Stimulated activated memory B cell treated with anti-CD40 and anti-IgM and Interleukin-4, amounts not matched to agents 10 μg/mL and 1 μg/mL and 100 μg/mL, for 72 hours (primary cell): ENCODE measurements at regions not wholly inside any gene's neighbourhood (a gene's known extent, or its start where the extent isn't known, plus 50 kb on each side); places are given as distances from the start of the nearest gene placed in this dataset.
A peak's percentile ranks its signal among the peaks of the same experiment; 100 is the strongest.
"Not testable (repeated sequence)": the region's sequence is repeated elsewhere in the genome, so short reads cannot be mapped to it uniquely, and the experiment has no call there.

Experiments
- ATAC-seq: fragments of 150-1000 bp; cut with Tn5 transposase; 2 replicates; pipeline ENCODE4 v1.10.0; 2021
- H3K27ac Mint-ChIP-seq: one replicate; pipeline ENCODE4 v1.8.0; 2022; ENCODE audit warnings: mild to moderate bottlenecking, mixed read lengths
- H3K27me3 Mint-ChIP-seq: one replicate; pipeline ENCODE4 v1.8.0; 2022; ENCODE audit warnings: mixed read lengths
- H3K36me3 Mint-ChIP-seq: one replicate; pipeline ENCODE4 v1.8.0; 2022; ENCODE audit warnings: mixed read lengths
- H3K4me1 Mint-ChIP-seq: one replicate; pipeline ENCODE4 v1.8.0; 2022; ENCODE audit warnings: mixed read lengths
- H3K4me3 Mint-ChIP-seq: one replicate; pipeline ENCODE4 v1.8.0; 2022; ENCODE audit warnings: mild to moderate bottlenecking, moderate library complexity, mixed read lengths
- H3K9me3 Mint-ChIP-seq: one replicate; pipeline ENCODE4 v1.8.0; 2022; ENCODE audit warnings: mixed read lengths

GRCh38 chr6:130613176-130613575, 214.0 kb upstream of the SMLR1 start:
- peaks cover 6% of the 10 kb centered on the region for H3K9me3 Mint-ChIP-seq
- no peak overlapping the region for H3K4me3 Mint-ChIP-seq
- H3K36me3 Mint-ChIP-seq = no peaks in the 10 kb centered on the region
- ATAC-seq = no peak
- no peaks in the 10 kb centered on the region for H3K27me3 Mint-ChIP-seq
- H3K27ac Mint-ChIP-seq = no peak overlapping the region
- H3K4me1 Mint-ChIP-seq = no peaks in the 10 kb centered on the region

GRCh38 chr6:130615816-130616215, 211.4 kb upstream of the SMLR1 start:
- H3K4me3 Mint-ChIP-seq = no peak overlapping the region
- ATAC-seq = no peak
- H3K9me3 Mint-ChIP-seq = peaks cover 2% of the 10 kb centered on the region
- no peaks in the 10 kb centered on the region for H3K27me3 Mint-ChIP-seq
- no peaks in the 10 kb centered on the region for H3K36me3 Mint-ChIP-seq
- no peaks in the 10 kb centered on the region for H3K4me1 Mint-ChIP-seq
- no peak overlapping the region for H3K27ac Mint-ChIP-seq

GRCh38 chr6:130617658-130618057, 209.5 kb upstream of the SMLR1 start:
- no peaks in the 10 kb centered on the region for H3K4me1 Mint-ChIP-seq

GRCh38 chr6:130618806-130619205, 208.4 kb upstream of the SMLR1 start:
- H3K36me3 Mint-ChIP-seq, H3K27ac Mint-ChIP-seq, H3K4me1 Mint-ChIP-seq, H3K4me3 Mint-ChIP-seq, H3K27me3 Mint-ChIP-seq, ATAC-seq: not testable (repeated sequence)
- peaks cover 14% of the 10 kb centered on the region for H3K9me3 Mint-ChIP-seq

More at GRCh38 chr6:130617658-130618057, 209.5 kb upstream of the SMLR1 start:
- ATAC-seq = no peak
- Mint-ChIP-seq H3K4me3 (no peak overlapping the region), H3K27ac (no peak overlapping the region), H3K9me3 (peaks cover 3% of the 10 kb centered on the region), H3K36me3 (no peaks in the 10 kb centered on the region), H3K27me3 (no peaks in the 10 kb centered on the region)

- Mint-ChIP-seq H3K27ac (no peak overlapping the region), H3K4me3 (no peak overlapping the region), H3K27me3 (no peaks in the 10 kb centered on the region), H3K36me3 (peaks cover 7% of the 10 kb centered on the region), H3K9me3 (peaks cover 14% of the 10 kb centered on the region), H3K4me1 (no peaks in the 10 kb centered on the region)
- no peak for ATAC-seq
Observed at GRCh38 chr6:130620338-130620781, 206.8 kb upstream of the SMLR1 start.

GRCh38 chr6:130622142-130622541, 205.1 kb upstream of the SMLR1 start:
- no peak overlapping the region for H3K4me3 Mint-ChIP-seq
- H3K27ac Mint-ChIP-seq = no peak overlapping the region
- H3K9me3 Mint-ChIP-seq = peaks cover 11% of the 10 kb centered on the region
- H3K36me3 Mint-ChIP-seq = peaks cover 7% of the 10 kb centered on the region
- H3K27me3 Mint-ChIP-seq = no peaks in the 10 kb centered on the region
- peak; percentile 59 for ATAC-seq
- H3K4me1 Mint-ChIP-seq = no peaks in the 10 kb centered on the region

- no peaks in the 10 kb centered on the region for H3K27me3 Mint-ChIP-seq
- no peaks in the 10 kb centered on the region for H3K4me1 Mint-ChIP-seq
- peaks cover 7% of the 10 kb centered on the region for H3K36me3 Mint-ChIP-seq
- no peak overlapping the region for H3K4me3 Mint-ChIP-seq
- H3K9me3 Mint-ChIP-seq = peaks cover 11% of the 10 kb centered on the region
- ATAC-seq = no peak
- no peak overlapping the region for H3K27ac Mint-ChIP-seq
Observed at GRCh38 chr6:130624046-130624445, 203.2 kb upstream of the SMLR1 start.

GRCh38 chr6:130625825-130626527, 201.2 kb upstream of the SMLR1 start:
- Mint-ChIP-seq H3K9me3 (peaks cover 11% of the 10 kb centered on the region), H3K36me3 (peaks cover 7% of the 10 kb centered on the region), H3K4me1 (no peaks in the 10 kb centered on the region), H3K4me3 (no peak overlapping the region), H3K27ac (no peak overlapping the region), H3K27me3 (no peaks in the 10 kb centered on the region)
- ATAC-seq = peak; percentile 73

GRCh38 chr6:130628862-130629261, 198.3 kb upstream of the SMLR1 start:
- H3K36me3 Mint-ChIP-seq = no peaks in the 10 kb centered on the region
- H3K27me3 Mint-ChIP-seq = no peaks in the 10 kb centered on the region
- H3K9me3 Mint-ChIP-seq = no peaks in the 10 kb centered on the region
- H3K27ac Mint-ChIP-seq = no peak overlapping the region
- no peak overlapping the region for H3K4me3 Mint-ChIP-seq
- no peak for ATAC-seq
- no peaks in the 10 kb centered on the region for H3K4me1 Mint-ChIP-seq

- H3K4me3 Mint-ChIP-seq = no peak overlapping the region
- no peak for ATAC-seq
- H3K27ac Mint-ChIP-seq = no peak overlapping the region
- no peaks in the 10 kb centered on the region for H3K36me3 Mint-ChIP-seq
- no peaks in the 10 kb centered on the region for H3K27me3 Mint-ChIP-seq
- H3K9me3 Mint-ChIP-seq = no peaks in the 10 kb centered on the region
- no peaks in the 10 kb centered on the region for H3K4me1 Mint-ChIP-seq
Observed at GRCh38 chr6:130629640-130630039, 197.6 kb upstream of the SMLR1 start.

- ATAC-seq = no peak
- Mint-ChIP-seq H3K36me3 (peaks cover 7% of the 10 kb centered on the region), H3K9me3 (no peaks in the 10 kb centered on the region), H3K27me3 (peaks cover 9% of the 10 kb centered on the region), H3K4me1 (no peaks in the 10 kb centered on the region), H3K27ac (no peak overlapping the region), H3K4me3 (no peak overlapping the region)
Observed at GRCh38 chr6:130632277-130632676, 194.9 kb upstream of the SMLR1 start.

GRCh38 chr6:130632897-130633296, 194.3 kb upstream of the SMLR1 start:
- Mint-ChIP-seq H3K27me3 (peaks cover 10% of the 10 kb centered on the region), H3K4me1 (no peaks in the 10 kb centered on the region), H3K27ac (no peak overlapping the region), H3K4me3 (no peak overlapping the region), H3K36me3 (peaks cover 7% of the 10 kb centered on the region), H3K9me3 (no peaks in the 10 kb centered on the region)
- no peak for ATAC-seq

GRCh38 chr6:130643361-130643760, 183.8 kb upstream of the SMLR1 start:
- peaks cover 10% of the 10 kb centered on the region for H3K9me3 Mint-ChIP-seq
- no peak overlapping the region for H3K4me3 Mint-ChIP-seq
- H3K27ac Mint-ChIP-seq = no peak overlapping the region
- H3K36me3 Mint-ChIP-seq = no peaks in the 10 kb centered on the region
- H3K27me3 Mint-ChIP-seq = no peaks in the 10 kb centered on the region
- no peak for ATAC-seq
- H3K4me1 Mint-ChIP-seq = no peaks in the 10 kb centered on the region

GRCh38 chr6:130644175-130644574, 183.0 kb upstream of the SMLR1 start:
- H3K27me3 Mint-ChIP-seq = no peaks in the 10 kb centered on the region
- H3K36me3 Mint-ChIP-seq = no peaks in the 10 kb centered on the region
- H3K27ac Mint-ChIP-seq = no peak overlapping the region
- no peak for ATAC-seq
- H3K9me3 Mint-ChIP-seq = peaks cover 7% of the 10 kb centered on the region
- H3K4me3 Mint-ChIP-seq = no peak overlapping the region
- no peaks in the 10 kb centered on the region for H3K4me1 Mint-ChIP-seq

- H3K9me3 Mint-ChIP-seq, H3K4me1 Mint-ChIP-seq, ATAC-seq, H3K4me3 Mint-ChIP-seq, H3K36me3 Mint-ChIP-seq, H3K27ac Mint-ChIP-seq, H3K27me3 Mint-ChIP-seq: not testable (repeated sequence)
Observed at GRCh38 chr6:130644769-130645168, 182.4 kb upstream of the SMLR1 start.

- Mint-ChIP-seq H3K27ac (no peak overlapping the region), H3K9me3 (peaks cover 7% of the 10 kb centered on the region), H3K4me3 (no peak overlapping the region), H3K36me3 (no peaks in the 10 kb centered on the region), H3K27me3 (peaks cover 9% of the 10 kb centered on the region), H3K4me1 (no peaks in the 10 kb centered on the region)
- ATAC-seq = no peak
Observed at GRCh38 chr6:130647246-130647645, 180.0 kb upstream of the SMLR1 start.
